CD4-positive, CD25-positive, alpha-beta regulatory T cell (primary cell): ENCODE measurements at regions not wholly inside any gene's neighbourhood (a gene's known extent, or its start where the extent isn't known, plus 50 kb on each side); places are given as distances from the start of the nearest gene placed in this dataset.

Experiments
- ATAC-seq, 2 donors: fragments of 150-1000 bp; cut with Tn5 transposase; one replicate each; pipeline ENCODE4 v1.10.0; 2021; ENCODE audit warnings: low read depth in 2 of 2, moderate number of reproducible peaks in 2 of 2, moderate library complexity in 1 of 2
- DNase-seq, 3 donors: peaks; one replicate each; pipeline versions ENCODE4 v3.0.0 to v3.0.0-alpha.2; 2012 to 2022; ENCODE audit warnings: mixed read lengths in 1 of 3
- H3K27ac ChIP-seq: one replicate; pipeline ENCODE4 v1.7.0; 2013; ENCODE audit warnings: mild to moderate bottlenecking, low read length; ENCODE audit not compliant: insufficient read depth, poor library complexity, severe bottlenecking
- H3K27me3 ChIP-seq: one replicate; pipeline ENCODE4 v1.7.0; 2013; ENCODE audit warnings: low read length; ENCODE audit not compliant: control insufficient read depth, insufficient read depth
- H3K36me3 ChIP-seq: one replicate; pipeline ENCODE4 v1.7.0; 2013; ENCODE audit warnings: mild to moderate bottlenecking, low read length, moderate library complexity; ENCODE audit not compliant: control insufficient read depth, insufficient read depth
- H3K4me1 ChIP-seq: 2 replicates; pipeline ENCODE4 v1.7.0; 2013; ENCODE audit warnings: mild to moderate bottlenecking, low read length; ENCODE audit not compliant: insufficient read depth, control insufficient read depth, poor library complexity, severe bottlenecking
- H3K4me3 ChIP-seq: one replicate; pipeline ENCODE4 v1.7.0; 2013; ENCODE audit warnings: low read depth, mild to moderate bottlenecking, low read length, moderate library complexity
- H3K9me3 ChIP-seq, 2 experiments: 1 replicate in 1 of 2; 2 replicates in 1 of 2; pipeline ENCODE4 v1.7.0; 2013; ENCODE audit warnings: low read length in 2 of 2, mild to moderate bottlenecking in 1 of 2, moderate library complexity in 1 of 2; ENCODE audit not compliant: control insufficient read depth in 2 of 2
- H3K27ac Mint-ChIP-seq, 3 donors: one replicate each; pipeline ENCODE4 v1.8.0; 2020 to 2022; ENCODE audit warnings: mild to moderate bottlenecking in 3 of 3, mixed read lengths in 3 of 3, moderate library complexity in 2 of 3
- H3K27me3 Mint-ChIP-seq: one replicate; pipeline ENCODE4 v1.8.0; 2022; ENCODE audit warnings: mild to moderate bottlenecking, mixed read lengths
- H3K36me3 Mint-ChIP-seq: one replicate; pipeline ENCODE4 v1.8.0; 2020; ENCODE audit warnings: mixed read lengths
- H3K4me1 Mint-ChIP-seq, 4 donors: one replicate each; pipeline ENCODE4 v1.8.0; 2020 to 2022; ENCODE audit warnings: mixed read lengths in 4 of 4, mild to moderate bottlenecking in 1 of 4
- H3K4me3 Mint-ChIP-seq, 4 donors: one replicate each; pipeline ENCODE4 v1.8.0; 2020 to 2022; ENCODE audit warnings: mild to moderate bottlenecking in 4 of 4, mixed read lengths in 4 of 4, moderate library complexity in 3 of 4
- H3K9me3 Mint-ChIP-seq, 7 donors: one replicate each; pipeline ENCODE4 v1.8.0; 2020 to 2022; ENCODE audit warnings: mixed read lengths in 7 of 7, mild to moderate bottlenecking in 3 of 7, moderate library complexity in 2 of 7

DNA sequence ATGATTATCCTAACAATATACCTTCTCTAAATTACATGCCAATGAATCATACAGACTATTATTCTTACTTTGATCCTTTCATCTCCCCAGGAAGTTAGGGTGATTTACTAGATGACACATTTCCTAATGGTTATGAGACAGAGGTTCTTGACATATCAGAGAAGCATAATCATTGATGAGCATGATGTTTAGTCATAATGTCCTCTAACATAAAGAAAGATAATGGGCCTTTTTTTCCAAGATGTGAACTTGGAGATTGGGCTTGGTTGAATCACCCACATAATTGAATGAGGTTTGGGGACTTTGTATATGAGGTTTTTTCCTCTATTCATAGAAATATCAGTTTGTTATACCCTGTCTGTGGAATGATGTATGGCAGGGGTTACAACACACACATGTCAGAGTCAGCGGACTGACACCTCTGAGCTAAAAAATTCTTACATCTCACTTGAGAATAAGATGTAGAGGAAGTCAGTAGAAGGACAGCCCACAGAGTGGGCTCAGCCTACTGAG, 69.7 kb upstream of the DCBLD2 start:
- Histone ChIP-seq H3K9me3 (no peaks in the 10 kb centered on the region), H3K4me3 (no peak overlapping the region), H3K27ac (no peak overlapping the region), H3K36me3 (no peaks in the 10 kb centered on the region), H3K27me3 (no peaks in the 10 kb centered on the region), H3K4me1 (no peaks in the 10 kb centered on the region)
- DNase-seq (no peak), ATAC-seq (no peak)
- Mint-ChIP-seq H3K27me3 (no peaks in the 10 kb centered on the region), H3K4me1 (no peaks in the 10 kb centered on the region), H3K9me3 (peaks cover 0 to 3% (median 0%) of the 10 kb centered on the region in 7 donors), H3K36me3 (no peaks in the 10 kb centered on the region), H3K4me3 (no peak overlapping the region), H3K27ac (no peak overlapping the region)

DNA sequence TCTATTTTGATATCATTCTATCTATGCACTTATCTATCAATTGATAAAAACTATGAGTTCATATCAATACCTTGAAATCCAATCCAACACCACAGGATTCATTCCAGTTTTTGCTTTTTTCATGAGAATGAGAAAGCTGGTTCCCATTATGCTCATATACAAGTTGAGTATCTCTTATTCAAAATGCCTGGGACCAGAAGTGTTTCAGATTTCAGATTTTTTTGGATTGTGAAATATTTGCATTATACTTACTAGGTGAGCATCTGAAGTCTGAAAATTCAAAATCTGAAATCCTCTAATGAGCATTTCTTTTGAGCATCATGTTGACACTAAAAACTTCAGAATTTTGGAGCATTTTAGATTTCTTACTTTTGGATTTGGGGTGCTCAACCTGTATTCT, 67.8 kb upstream of the DCBLD2 start:
- Histone ChIP-seq H3K9me3 (no peaks in the 10 kb centered on the region), H3K36me3 (no peaks in the 10 kb centered on the region), H3K27me3 (no peaks in the 10 kb centered on the region), H3K4me1 (no peaks in the 10 kb centered on the region), H3K27ac (no peak overlapping the region), H3K4me3 (no peak overlapping the region)
- Mint-ChIP-seq H3K4me3 (no peak overlapping the region), H3K27ac (no peak overlapping the region), H3K27me3 (no peaks in the 10 kb centered on the region), H3K9me3 (peaks cover 0 to 3% (median 0%) of the 10 kb centered on the region in 7 donors), H3K36me3 (no peaks in the 10 kb centered on the region), H3K4me1 (no peaks in the 10 kb centered on the region)
- ATAC-seq (no peak), DNase-seq (no peak)

DNA sequence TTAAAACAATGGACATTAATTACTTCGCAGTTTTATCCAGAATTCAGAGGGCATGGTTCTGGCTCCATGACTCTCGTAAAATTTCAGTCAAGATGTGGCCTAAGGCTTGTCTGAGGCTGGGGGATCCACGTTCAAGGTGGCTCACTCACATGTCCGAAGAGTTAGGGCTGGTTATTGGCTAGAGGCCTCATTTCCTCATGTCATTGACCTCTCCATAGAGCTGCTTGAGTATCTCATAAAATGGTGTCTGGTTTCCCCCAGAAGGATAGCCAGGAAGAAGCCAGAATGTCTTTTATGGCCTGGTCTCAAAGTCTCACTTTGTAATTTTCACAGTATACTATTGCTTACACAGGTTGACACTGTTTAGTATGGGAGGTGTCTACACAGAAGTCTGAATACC, 67.3 kb upstream of the DCBLD2 start:
- no peaks in the 10 kb centered on the region for H3K9me3 ChIP-seq
- no peaks in the 10 kb centered on the region for H3K27me3 ChIP-seq
- no peak overlapping the region for H3K27ac ChIP-seq
- H3K4me3 Mint-ChIP-seq = no peak overlapping the region
- no peak overlapping the region for H3K4me3 ChIP-seq
- no peaks in the 10 kb centered on the region for H3K36me3 Mint-ChIP-seq
- no peaks in the 10 kb centered on the region for H3K36me3 ChIP-seq
- no peaks in the 10 kb centered on the region for H3K4me1 Mint-ChIP-seq
- ATAC-seq = no peak
- no peaks in the 10 kb centered on the region for H3K4me1 ChIP-seq
- no peak for DNase-seq
- no peak overlapping the region for H3K27ac Mint-ChIP-seq
- H3K9me3 Mint-ChIP-seq = peaks cover 0 to 3% (median 0%) of the 10 kb centered on the region in 7 donors
- H3K27me3 Mint-ChIP-seq = no peaks in the 10 kb centered on the region

- no peak for DNase-seq
- H3K9me3 Mint-ChIP-seq = peaks cover 0 to 3% (median 0%) of the 10 kb centered on the region in 7 donors
- Histone ChIP-seq H3K36me3 (no peaks in the 10 kb centered on the region), H3K27me3 (no peaks in the 10 kb centered on the region), H3K27ac (no peak overlapping the region), H3K4me3 (no peak overlapping the region), H3K9me3 (no peaks in the 10 kb centered on the region), H3K4me1 (no peaks in the 10 kb centered on the region)
- H3K27me3 Mint-ChIP-seq = no peaks in the 10 kb centered on the region
- H3K4me3 Mint-ChIP-seq = no peak overlapping the region
- no peak overlapping the region for H3K27ac Mint-ChIP-seq
- no peak for ATAC-seq
- H3K36me3 Mint-ChIP-seq = no peaks in the 10 kb centered on the region
- no peaks in the 10 kb centered on the region for H3K4me1 Mint-ChIP-seq
Measured at GRCh38 chr3:98968347-98968746, 66.9 kb upstream of the DCBLD2 start.

DNA sequence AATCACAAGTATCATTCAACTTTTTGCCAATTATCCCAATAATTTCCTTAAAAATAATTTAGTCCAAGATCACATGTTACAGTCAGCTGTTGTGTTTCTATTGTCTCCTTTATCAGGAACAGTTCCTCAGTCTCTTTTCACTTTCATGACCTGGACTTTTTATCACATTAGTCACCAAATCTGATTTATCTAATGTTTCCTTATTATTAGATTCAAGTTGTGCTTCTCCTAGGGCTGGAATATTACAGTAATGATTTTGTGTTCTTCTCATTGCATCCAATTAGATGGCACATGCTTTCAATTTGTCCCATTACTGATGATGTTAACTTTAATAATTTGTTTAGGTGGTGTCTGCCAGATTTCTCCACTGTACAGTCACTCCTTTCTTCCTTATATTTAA, 66.3 kb upstream of the DCBLD2 start:
- ATAC-seq (no peak), DNase-seq (no peak)
- H3K4me1 Mint-ChIP-seq = no peaks in the 10 kb centered on the region
- H3K27ac ChIP-seq = no peak overlapping the region
- peaks cover 0 to 1% (median 0%) of the 10 kb centered on the region in 7 donors for H3K9me3 Mint-ChIP-seq
- no peak overlapping the region for H3K4me3 ChIP-seq
- H3K9me3 ChIP-seq = no peaks in the 10 kb centered on the region
- H3K36me3 Mint-ChIP-seq = no peaks in the 10 kb centered on the region
- H3K27ac Mint-ChIP-seq = no peak overlapping the region
- no peaks in the 10 kb centered on the region for H3K36me3 ChIP-seq
- H3K4me3 Mint-ChIP-seq = no peak overlapping the region
- H3K4me1 ChIP-seq = no peaks in the 10 kb centered on the region
- H3K27me3 Mint-ChIP-seq = no peaks in the 10 kb centered on the region
- no peaks in the 10 kb centered on the region for H3K27me3 ChIP-seq

DNA sequence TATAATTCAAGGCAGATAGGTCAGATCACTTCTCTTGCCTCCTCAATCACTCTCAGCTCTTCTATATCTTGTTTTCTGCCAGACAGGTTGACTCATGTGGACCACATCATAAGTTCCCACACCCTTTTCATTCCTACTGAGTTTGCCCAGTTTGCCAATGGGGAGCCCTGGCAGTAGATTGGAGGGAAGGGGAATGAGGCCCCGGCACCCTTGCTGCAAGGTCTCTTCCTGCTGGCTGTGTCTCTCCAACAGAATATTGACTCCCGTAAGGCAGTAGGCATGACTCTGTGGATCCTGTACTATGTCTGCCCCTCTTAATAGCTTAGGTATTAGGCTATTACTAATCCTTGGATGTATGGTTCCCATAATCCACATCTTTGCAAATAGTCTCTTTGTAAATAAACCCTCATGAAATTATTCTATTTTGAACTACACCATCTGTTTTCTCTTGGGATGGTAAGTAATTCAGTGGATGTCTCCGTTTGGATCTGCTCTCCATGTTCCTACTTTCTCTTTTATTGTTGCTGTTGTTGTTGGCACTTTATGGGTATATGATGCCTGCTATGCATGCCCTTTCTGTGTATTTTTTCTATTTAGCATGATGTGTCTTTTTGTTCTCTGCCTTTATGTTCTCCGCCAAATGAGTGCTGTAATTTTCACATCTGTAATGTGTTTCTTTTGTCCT, 65.5 kb upstream of the DCBLD2 start:
- H3K9me3 ChIP-seq = no peaks in the 10 kb centered on the region
- no peaks in the 10 kb centered on the region for H3K27me3 ChIP-seq
- Mint-ChIP-seq H3K27me3 (no peaks in the 10 kb centered on the region), H3K4me3 (no peak overlapping the region), H3K4me1 (no peaks in the 10 kb centered on the region), H3K9me3 (peaks cover 0 to 1% (median 0%) of the 10 kb centered on the region in 7 donors), H3K27ac (peak overlapping the region in 1 of 3 donors; percentile 24), H3K36me3 (no peaks in the 10 kb centered on the region)
- H3K36me3 ChIP-seq = no peaks in the 10 kb centered on the region
- DNase-seq = no peak
- H3K4me1 ChIP-seq = no peaks in the 10 kb centered on the region
- ATAC-seq = no peak
- H3K27ac ChIP-seq = no peak overlapping the region
- H3K4me3 ChIP-seq = no peak overlapping the region

GRCh38 chr3:98966434-98966833, 64.9 kb upstream of the DCBLD2 start:
- no peak overlapping the region for H3K27ac Mint-ChIP-seq
- H3K4me1 Mint-ChIP-seq = no peaks in the 10 kb centered on the region
- ATAC-seq (no peak), DNase-seq (no peak)
- no peaks in the 10 kb centered on the region for H3K36me3 ChIP-seq
- no peak overlapping the region for H3K4me3 Mint-ChIP-seq
- H3K4me3 ChIP-seq = no peak overlapping the region
- H3K9me3 ChIP-seq = no peaks in the 10 kb centered on the region
- H3K9me3 Mint-ChIP-seq = peaks cover 0 to 1% (median 0%) of the 10 kb centered on the region in 7 donors
- H3K27me3 ChIP-seq = no peaks in the 10 kb centered on the region
- H3K4me1 ChIP-seq = no peaks in the 10 kb centered on the region
- H3K27me3 Mint-ChIP-seq = no peaks in the 10 kb centered on the region
- H3K36me3 Mint-ChIP-seq = no peaks in the 10 kb centered on the region
- H3K27ac ChIP-seq = no peak overlapping the region

DNA sequence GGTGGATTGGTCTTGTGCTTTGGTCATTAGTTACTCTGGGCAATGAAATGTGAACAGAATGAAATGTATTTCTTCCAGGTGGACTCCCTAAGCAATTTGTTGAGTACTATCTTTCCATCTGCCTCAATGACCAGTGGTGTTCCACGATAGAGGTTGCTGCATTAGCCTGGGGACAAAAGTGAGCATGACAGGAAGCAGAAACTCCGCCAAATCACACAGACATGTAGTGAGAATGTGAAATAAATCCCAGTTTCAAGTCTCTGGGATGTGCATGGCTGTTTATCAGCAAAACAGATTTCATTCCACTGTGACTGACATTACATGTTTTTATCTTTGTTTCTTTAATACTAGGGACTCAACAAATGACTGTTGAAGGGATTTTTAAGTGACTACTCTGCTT, 63.3 kb upstream of the DCBLD2 start:
- no peak for ATAC-seq
- no peaks in the 10 kb centered on the region for H3K36me3 Mint-ChIP-seq
- no peaks in the 10 kb centered on the region for H3K27me3 ChIP-seq

More for the DNA sequence above, 63.3 kb upstream of the DCBLD2 start:
- Mint-ChIP-seq H3K27ac (no peak overlapping the region), H3K9me3 (peaks cover 0 to 1% (median 0%) of the 10 kb centered on the region in 7 donors), H3K27me3 (no peaks in the 10 kb centered on the region), H3K4me3 (no peak overlapping the region), H3K4me1 (no peaks in the 10 kb centered on the region)
- Histone ChIP-seq H3K9me3 (no peaks in the 10 kb centered on the region), H3K36me3 (no peaks in the 10 kb centered on the region), H3K4me1 (no peaks in the 10 kb centered on the region), H3K27ac (no peak overlapping the region), H3K4me3 (no peak overlapping the region)
- DNase-seq = no peak
